ENCODE measurements at regions not wholly inside any gene's neighbourhood (a gene's known extent, or its start where the extent isn't known, plus 50 kb on each side); places are given as distances from the start of the nearest gene placed in this dataset.

GRCh38 chr18:77996737-77997136, 747.1 kb downstream of the GALR1 start:
- TF ChIP-seq, protein P1, sequence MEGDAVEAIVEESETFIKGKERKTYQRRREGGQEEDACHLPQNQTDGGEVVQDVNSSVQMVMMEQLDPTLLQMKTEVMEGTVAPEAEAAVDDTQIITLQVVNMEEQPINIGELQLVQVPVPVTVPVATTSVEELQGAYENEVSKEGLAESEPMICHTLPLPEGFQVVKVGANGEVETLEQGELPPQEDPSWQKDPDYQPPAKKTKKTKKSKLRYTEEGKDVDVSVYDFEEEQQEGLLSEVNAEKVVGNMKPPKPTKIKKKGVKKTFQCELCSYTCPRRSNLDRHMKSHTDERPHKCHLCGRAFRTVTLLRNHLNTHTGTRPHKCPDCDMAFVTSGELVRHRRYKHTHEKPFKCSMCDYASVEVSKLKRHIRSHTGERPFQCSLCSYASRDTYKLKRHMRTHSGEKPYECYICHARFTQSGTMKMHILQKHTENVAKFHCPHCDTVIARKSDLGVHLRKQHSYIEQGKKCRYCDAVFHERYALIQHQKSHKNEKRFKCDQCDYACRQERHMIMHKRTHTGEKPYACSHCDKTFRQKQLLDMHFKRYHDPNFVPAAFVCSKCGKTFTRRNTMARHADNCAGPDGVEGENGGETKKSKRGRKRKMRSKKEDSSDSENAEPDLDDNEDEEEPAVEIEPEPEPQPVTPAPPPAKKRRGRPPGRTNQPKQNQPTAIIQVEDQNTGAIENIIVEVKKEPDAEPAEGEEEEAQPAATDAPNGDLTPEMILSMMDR (conservative IDR thresholded peaks at IDR 0.05; ENCODE audit: low read depth, low read length) = no peak
- no peak for TF ChIP-seq EZH2 (IDR thresholded peaks at IDR 0.05; ENCODE audit: borderline replicate concordance, low read depth, low read length, poor library complexity, severe bottlenecking)
